ENCODE measurements at regions not wholly inside any gene's neighbourhood (a gene's known extent, or its start where the extent isn't known, plus 50 kb on each side); places are given as distances from the start of the nearest gene placed in this dataset.

DNA sequence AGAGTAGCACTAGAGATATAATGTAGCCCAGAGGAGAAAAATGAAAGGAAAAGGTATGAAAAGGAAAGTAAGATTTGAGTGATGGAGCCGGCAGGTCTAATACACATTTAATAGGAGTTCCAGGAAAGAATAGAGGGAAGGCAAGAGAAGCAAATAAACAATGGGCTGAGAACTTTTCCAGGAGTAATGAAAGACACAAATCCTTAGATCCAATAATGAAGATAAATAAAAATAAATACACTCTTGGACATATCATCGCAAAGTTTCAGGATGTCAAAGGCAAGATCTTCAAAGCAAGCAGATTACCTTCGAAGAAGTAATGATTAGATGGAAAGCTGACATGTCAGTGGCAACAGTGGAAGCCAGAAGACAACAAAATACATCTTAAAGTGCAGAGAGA lies 102.0 kb upstream of the YWHAQ start:
- Histone ChIP-seq H3K27ac (ENCODE audit: low read depth, low read length) (no peak overlapping the region), H3K4me3 (ENCODE audit: low read length) (no peak overlapping the region), H4K20me1 (ENCODE audit: control insufficient read depth, insufficient read depth, low read depth, low read length) (no peaks in the 10 kb centered on the region), H3K36me3 (ENCODE audit: control insufficient read depth, low read length) (no peaks in the 10 kb centered on the region), H3K79me2 (ENCODE audit: control insufficient read depth, low read length) (no peaks in the 10 kb centered on the region), H3K9me2 (replicated peaks; ENCODE audit: control insufficient read depth, low read length) (no peaks in the 10 kb centered on the region), H3K9me3 (ENCODE audit: control insufficient read depth, insufficient read depth, low read length) (no peaks in the 10 kb centered on the region; the same call in none of the 2 replicates), H3K4me2 (ENCODE audit: low read length) (no peak overlapping the region), H3F3A (ENCODE audit: control insufficient read depth, insufficient read depth) (no peaks in the 10 kb centered on the region), H3K27me3 (ENCODE audit: control insufficient read depth, low read length) (peaks cover 3% of the 10 kb centered on the region; the same call in 1 of the 2 replicates), H3K4me1 (ENCODE audit: control insufficient read depth, low read length) (no peaks in the 10 kb centered on the region)
- TF ChIP-seq EZH2phosphoT487 (IDR thresholded peaks at IDR 0.05; ENCODE audit: borderline replicate concordance, low read length) (no peak), CTCF (IDR thresholded peaks at IDR 0.05; ENCODE audit: low read depth, low read length, poor library complexity, severe bottlenecking) (no peak)

GRCh38 chr2:9734308-9734707 lies 103.5 kb upstream of the YWHAQ start:
- H3K4me2 ChIP-seq (ENCODE audit: low read length) = no peak overlapping the region
- no peaks in the 10 kb centered on the region for H3K36me3 ChIP-seq (ENCODE audit: control insufficient read depth, low read length)
- H3K27me3 ChIP-seq (ENCODE audit: control insufficient read depth, low read length) = peaks cover 3% of the 10 kb centered on the region; the same call in 1 of the 2 replicates
- no peaks in the 10 kb centered on the region; the same call in none of the 2 replicates for H3K9me3 ChIP-seq (ENCODE audit: control insufficient read depth, insufficient read depth, low read length)
- peaks cover 4% of the 10 kb centered on the region; the same call in 1 of the 2 replicates for H3K4me1 ChIP-seq (ENCODE audit: control insufficient read depth, low read length)
- H3K79me2 ChIP-seq (ENCODE audit: control insufficient read depth, low read length) = no peaks in the 10 kb centered on the region
- H4K20me1 ChIP-seq (ENCODE audit: control insufficient read depth, insufficient read depth, low read depth, low read length) = no peaks in the 10 kb centered on the region
- H3K27ac ChIP-seq (ENCODE audit: low read depth, low read length) = no peak overlapping the region
- H3K9me2 ChIP-seq (replicated peaks; ENCODE audit: control insufficient read depth, low read length) = no peaks in the 10 kb centered on the region
- TF ChIP-seq EZH2phosphoT487 (IDR thresholded peaks at IDR 0.05; ENCODE audit: borderline replicate concordance, low read length) = no peak
- no peak for TF ChIP-seq CTCF (IDR thresholded peaks at IDR 0.05; ENCODE audit: low read depth, low read length, poor library complexity, severe bottlenecking)
- no peak overlapping the region for H3K4me3 ChIP-seq (ENCODE audit: low read length)
- no peaks in the 10 kb centered on the region for H3F3A ChIP-seq (ENCODE audit: control insufficient read depth, insufficient read depth)

DNA sequence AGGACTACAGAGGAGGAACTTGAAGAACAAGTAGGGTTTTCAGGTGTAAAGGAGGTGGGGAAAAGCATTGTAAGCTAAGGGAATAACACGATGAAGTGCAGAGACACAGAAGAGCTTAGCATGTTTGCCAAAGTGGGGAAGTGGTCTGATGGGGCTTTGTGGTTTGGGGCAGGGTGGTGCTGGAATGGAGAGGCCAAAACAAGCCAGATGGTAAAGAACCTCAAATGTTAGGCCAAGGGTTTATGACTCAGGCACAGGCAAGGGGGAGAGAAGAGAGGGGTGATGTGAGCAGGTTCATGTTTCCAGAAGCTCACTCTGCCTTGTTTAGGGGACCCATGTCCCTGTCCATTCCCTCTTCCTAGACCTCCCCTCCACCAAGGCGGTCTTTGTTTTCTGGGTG lies 104.5 kb upstream of the YWHAQ start:
- Histone ChIP-seq H3K27ac (ENCODE audit: low read depth, low read length) (no peak overlapping the region), H3K9me2 (replicated peaks; ENCODE audit: control insufficient read depth, low read length) (no peaks in the 10 kb centered on the region), H3K4me1 (ENCODE audit: control insufficient read depth, low read length) (peaks cover 8% of the 10 kb centered on the region; the same call in 1 of the 2 replicates), H4K20me1 (ENCODE audit: control insufficient read depth, insufficient read depth, low read depth, low read length) (no peaks in the 10 kb centered on the region), H3K4me2 (ENCODE audit: low read length) (no peak overlapping the region), H3F3A (ENCODE audit: control insufficient read depth, insufficient read depth) (no peaks in the 10 kb centered on the region), H3K36me3 (ENCODE audit: control insufficient read depth, low read length) (no peaks in the 10 kb centered on the region), H3K79me2 (ENCODE audit: control insufficient read depth, low read length) (no peaks in the 10 kb centered on the region), H3K27me3 (ENCODE audit: control insufficient read depth, low read length) (0 out of 2 replicates have a peak, but pooled peaks cover 2% of the 10 kb centered on the region), H3K4me3 (ENCODE audit: low read length) (no peak overlapping the region), H3K9me3 (ENCODE audit: control insufficient read depth, insufficient read depth, low read length) (no peaks in the 10 kb centered on the region; the same call in none of the 2 replicates)
- TF ChIP-seq CTCF (IDR thresholded peaks at IDR 0.05; ENCODE audit: low read depth, low read length, poor library complexity, severe bottlenecking) = no peak
- TF ChIP-seq EZH2phosphoT487 (IDR thresholded peaks at IDR 0.05; ENCODE audit: borderline replicate concordance, low read length) = no peak

All from DOHH2 (cell line).